Fibroblast of villous mesenchyme (primary cell): ENCODE measurements at regions not wholly inside any gene's neighbourhood (a gene's known extent, or its start where the extent isn't known, plus 50 kb on each side); places are given as distances from the start of the nearest gene placed in this dataset.

ENCODE experiments used
- DNase-seq: peaks from one replicate; pipeline ENCODE4 v3.0.0-alpha.2; 2010; ENCODE audit warnings: low read depth
- H3K4me3 ChIP-seq: 2 replicates; pipeline ENCODE4 v1.5.1; 2011; ENCODE audit warnings: low read depth, mild to moderate bottlenecking, low read length
- CTCF ChIP-seq: IDR thresholded peaks from 2 replicates; pipeline ENCODE4 v1.5.1; 2012; ENCODE audit warnings: low read depth, mild to moderate bottlenecking, low read length; ENCODE audit not compliant: insufficient read depth

GRCh38 chr7:132061937-132062336 is 505.5 kb upstream of the PODXL start:
- H3K4me3 ChIP-seq, result no peak overlapping the region
- TF ChIP-seq CTCF, result no peak
- DNase-seq, result no peak

- TF ChIP-seq CTCF, result no peak
- no peak overlapping the region for H3K4me3 ChIP-seq
- DNase-seq, result no peak
Observed at GRCh38 chr7:132059141-132059540, 502.7 kb upstream of the PODXL start.

- no peak for DNase-seq
- no peak overlapping the region for H3K4me3 ChIP-seq
- no peak for TF ChIP-seq CTCF
Observed at GRCh38 chr7:132055336-132056120, 499.1 kb upstream of the PODXL start.

GRCh38 chr7:132053871-132054270 is 497.4 kb upstream of the PODXL start:
- H3K4me3 ChIP-seq, result no peak overlapping the region
- no peak for DNase-seq
- TF ChIP-seq CTCF, result no peak

- DNase-seq, result no peak
- no peak overlapping the region for H3K4me3 ChIP-seq
- TF ChIP-seq CTCF, result no peak
Observed at GRCh38 chr7:132051311-132051710, 494.9 kb upstream of the PODXL start.

GRCh38 chr7:132049462-132050304 is 493.3 kb upstream of the PODXL start:
- H3K4me3 ChIP-seq, result no peak overlapping the region
- TF ChIP-seq CTCF, result peak; percentile 76
- DNase-seq, result peak; percentile 28
